HCT116 (cell line): ENCODE measurements at regions not wholly inside any gene's neighbourhood (a gene's known extent, or its start where the extent isn't known, plus 50 kb on each side); places are given as distances from the start of the nearest gene placed in this dataset.

Source experiments
- ATAC-seq: fragments of 200-7000 bp; cut with Tn5 transposase; 2 replicates; pipeline ENCODE4 v1.9.1; 2020; ENCODE audit warnings: mild to moderate bottlenecking, moderate library complexity
- BruUV-seq: library from RNA; stranded (reverse); fragments of 400-500 nt; replicated peaks from 2 replicates; lab custom pipeline; 2021; lab: Mats Ljungman, UMichigan
- CTCF ChIA-PET: fragments of 300-600 bp; sonication (Branson Sonifier 250); formaldehyde crosslinking; loops from one replicate; lab custom pipeline; 2021; ENCODE audit warnings: antibody characterized with exemption; lab: Charles Lee
- POLR2A ChIA-PET: fragments of 300-600, 350-600 bp; sonication (Branson Sonifier 250); formaldehyde crosslinking; loops from one replicate; lab custom pipeline; 2021; ENCODE audit warnings: antibody characterized with exemption; lab: Charles Lee
- RAD21 ChIA-PET, 2 experiments: fragments of 300-600 bp; sonication (Branson Sonifier 250); formaldehyde crosslinking; loops; one replicate each; lab custom pipeline; 2023; ENCODE audit warnings: low total read pairs in 2 of 2; ENCODE audit not compliant: uncharacterized antibody in 2 of 2, unreplicated experiment in 2 of 2, low non-redundant PET in 1 of 2; lab: Charles Lee
- DNase-seq: peaks from one replicate; pipeline ENCODE4 v3.0.0-alpha.2; 2010; ENCODE audit warnings: low read depth, low spot score
- H2AFZ ChIP-seq: fragments of 200-600 bp; shearing (Covaris generic), sonication (generic); 2 replicates; pipeline ENCODE4 v1.6.1; 2017; ENCODE audit warnings: low read depth, mixed run types, mixed read lengths, antibody characterized with exemption, low read length; ENCODE audit not compliant: poor library complexity, severe bottlenecking
- H3K27ac ChIP-seq: 2 replicates; pipeline ENCODE4 v1.5.1; 2012; ENCODE audit warnings: low read depth, low read length
- H3K27me3 ChIP-seq: fragments of 200-600 bp; sonication (generic); 2 replicates; pipeline ENCODE4 v1.6.1; 2016; ENCODE audit warnings: mixed run types, low read length, mixed read lengths; ENCODE audit not compliant: insufficient read depth
- H3K36me3 ChIP-seq, 2 experiments: fragments of 200-500 bp in 1 of 2; fragments of 200-600 bp in 1 of 2; sonication (Bioruptor generic) in 1 of 2; sonication (generic) in 1 of 2; 2 replicates each; pipeline versions ENCODE4 v1.5.1 to v1.6.1; 2014 to 2016; ENCODE audit warnings: low read length in 2 of 2, inconsistent platforms in 1 of 2, mixed read lengths in 1 of 2, mixed run types in 1 of 2; ENCODE audit not compliant: insufficient read depth in 2 of 2, control insufficient read depth in 1 of 2
- H3K4me1 ChIP-seq, 2 experiments: fragments of 200-600 bp in 1 of 2; sonication (generic) in 1 of 2; 2 replicates each; pipeline versions ENCODE4 v1.5.1 to v1.6.1; 2012 to 2017; ENCODE audit warnings: low read length in 2 of 2, inconsistent platforms in 1 of 2, mild to moderate bottlenecking in 1 of 2, mixed read lengths in 1 of 2, mixed run types in 1 of 2, moderate library complexity in 1 of 2; ENCODE audit not compliant: insufficient read depth in 2 of 2, control insufficient read depth in 1 of 2
- H3K4me2 ChIP-seq: fragments of 200-600 bp; sonication (generic); 2 replicates; pipeline ENCODE4 v1.6.1; 2017; ENCODE audit warnings: mixed run types, low read length, mixed read lengths
- H3K4me3 ChIP-seq, 2 experiments: fragments of 200-600 bp in 1 of 2; sonication (generic) in 1 of 2; replicated peaks in 1 of 2; 2 replicates each; pipeline ENCODE4 v1.5.1; 2011 to 2016; ENCODE audit warnings: low read length in 2 of 2, control low read depth in 1 of 2, low read depth in 1 of 2, mild to moderate bottlenecking in 1 of 2, mixed read lengths in 1 of 2, mixed run types in 1 of 2
- H3K79me2 ChIP-seq: fragments of 200-600 bp; sonication (generic); 2 replicates; pipeline ENCODE4 v1.6.1; 2017; ENCODE audit warnings: mild to moderate bottlenecking, mixed run types, low read length, moderate library complexity, mixed read lengths; ENCODE audit not compliant: insufficient read depth
- H3K9ac ChIP-seq: fragments of 200-600 bp; sonication (generic); 2 replicates; pipeline ENCODE4 v1.6.1; 2016; ENCODE audit warnings: low read length, mixed read lengths
- H3K9me2 ChIP-seq: fragments of 200-600 bp; sonication (generic), shearing (Covaris generic); 2 replicates; pipeline ENCODE4 v1.6.1; 2017; ENCODE audit warnings: mixed run types, mild to moderate bottlenecking, moderate library complexity; ENCODE audit not compliant: insufficient read depth
- H3K9me3 ChIP-seq, 2 experiments: fragments of 200-500 bp in 1 of 2; fragments of 200-600 bp in 1 of 2; sonication (Bioruptor generic) in 1 of 2; sonication (generic) in 1 of 2; 2 replicates each; pipeline ENCODE4 v1.6.1; 2014 to 2017; ENCODE audit warnings: low read length in 2 of 2, mixed read lengths in 2 of 2, inconsistent platforms in 1 of 2, low read depth in 1 of 2, mild to moderate bottlenecking in 1 of 2, mixed run types in 1 of 2, moderate library complexity in 1 of 2; ENCODE audit not compliant: control insufficient read depth in 1 of 2, insufficient read depth in 1 of 2
- H4K20me1 ChIP-seq: fragments of 200-600 bp; sonication (generic), shearing (Covaris generic); 2 replicates; pipeline ENCODE4 v1.6.1; 2017; ENCODE audit warnings: mixed run types, mild to moderate bottlenecking, moderate library complexity; ENCODE audit not compliant: insufficient read depth
- CBX3 ChIP-seq: IDR thresholded peaks from 2 replicates; pipeline ENCODE4 v1.6.1; 2012; ENCODE audit warnings: low read depth
- CEBPB ChIP-seq: IDR thresholded peaks from 2 replicates; pipeline ENCODE4 v1.6.1; 2012; ENCODE audit warnings: low read depth
- EZH2 ChIP-seq: fragments of 200-600 bp; sonication (generic); IDR thresholded peaks from 2 replicates; pipeline ENCODE4 v1.6.1; 2017; ENCODE audit warnings: antibody characterized with exemption, mixed run types
- EZH2phosphoT487 ChIP-seq: fragments of 200-600 bp; IDR thresholded peaks from 2 replicates; pipeline ENCODE4 v1.6.1; 2018; ENCODE audit warnings: antibody characterized with exemption, borderline replicate concordance
- JUND ChIP-seq: IDR thresholded peaks from 2 replicates; pipeline ENCODE4 v1.6.1; 2012
- POLR2A ChIP-seq: IDR thresholded peaks from 2 replicates; pipeline ENCODE4 v1.7.0; 2011; ENCODE audit warnings: borderline replicate concordance; ENCODE audit not compliant: insufficient read depth, insufficient read length; ENCODE audit errors: extremely low read depth
- SIN3A ChIP-seq: IDR thresholded peaks from 2 replicates; pipeline ENCODE4 v1.6.1; 2012; ENCODE audit warnings: low read depth
- SP1 ChIP-seq: IDR thresholded peaks from 2 replicates; pipeline ENCODE4 v1.6.1; 2012; ENCODE audit warnings: low read depth
- SRF ChIP-seq: IDR thresholded peaks from 2 replicates; pipeline ENCODE4 v1.6.1; 2012; ENCODE audit warnings: low read depth
- YY1 ChIP-seq: IDR thresholded peaks from 2 replicates; pipeline ENCODE4 v1.6.1; 2011; ENCODE audit warnings: low read length, low read depth, moderate library complexity, mild to moderate bottlenecking; ENCODE audit not compliant: insufficient replicate concordance; ENCODE audit errors: extremely low read depth
- ZFX ChIP-seq: fragments of 450-650 bp; IDR thresholded peaks from 2 replicates; pipeline ENCODE4 v1.6.1; 2017
- ZNF274 ChIP-seq: fragments of 200-500 bp; sonication (Bioruptor generic); IDR thresholded peaks from 2 replicates; pipeline ENCODE4 v1.6.1; 2014; ENCODE audit warnings: mild to moderate bottlenecking, low read depth, low read length, inconsistent platforms
- intact Hi-C: fragments of 100-400 bp; cut with micrococcal nuclease; formaldehyde crosslinking; loops from 2 replicates; pipeline ENCODE4 v1.10.0; 2022
- TF ChIP-seq, protein P1 (sequence below): IDR thresholded peaks from 2 replicates; pipeline ENCODE4 v1.6.1; 2012
- TF ChIP-seq, protein P2 (sequence below): IDR thresholded peaks from 2 replicates; pipeline ENCODE4 v1.6.1; 2011; ENCODE audit warnings: mild to moderate bottlenecking, low read length, moderate library complexity; ENCODE audit not compliant: insufficient replicate concordance; ENCODE audit errors: extremely low read depth
- TF ChIP-seq, protein P3 (sequence below): IDR thresholded peaks from 2 replicates; pipeline ENCODE4 v1.6.1; 2012; ENCODE audit warnings: low read depth
- TF ChIP-seq, protein P4 (sequence below): IDR thresholded peaks from 2 replicates; pipeline ENCODE4 v1.6.1; 2012

DNA sequence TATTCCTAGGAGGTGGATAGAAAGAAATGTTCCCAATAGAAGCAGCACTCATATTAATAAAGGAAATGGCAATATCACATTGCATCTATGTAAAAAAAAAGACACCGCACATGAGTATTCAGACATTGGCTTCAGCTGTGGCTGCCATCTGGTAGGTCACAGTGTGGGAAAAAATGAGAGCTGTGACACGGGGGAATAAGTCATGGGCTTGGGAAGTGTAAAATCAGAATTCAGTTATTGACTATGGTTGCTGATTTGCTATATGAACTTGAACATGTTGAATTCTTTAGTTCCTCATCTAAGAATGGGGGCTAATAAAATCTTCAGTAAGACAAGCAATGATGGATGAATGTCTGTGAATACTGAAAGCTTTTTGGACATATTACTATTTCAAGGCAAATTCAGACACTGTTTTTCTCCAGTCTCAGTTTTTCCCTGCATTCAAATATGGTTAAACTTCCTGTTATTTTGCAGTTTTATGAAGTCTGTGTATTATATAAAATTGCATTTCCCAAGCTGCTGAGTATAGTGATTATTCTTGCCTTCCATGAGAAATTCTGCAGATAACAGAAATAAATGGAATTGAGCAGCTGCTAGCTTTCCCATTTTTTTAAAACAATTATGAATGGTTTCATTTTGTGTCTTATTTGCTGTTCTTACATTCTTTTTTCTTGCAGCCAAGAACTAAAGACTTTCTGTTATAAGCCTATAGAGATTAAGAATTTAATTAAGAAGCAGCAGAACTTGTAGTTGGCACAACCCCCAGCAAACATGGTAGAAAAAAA lies 221.0 kb downstream of the ANKRD50 start:
- CTCF ChIA-PET, result no interaction called here
- Histone ChIP-seq H3K9me3 (no peaks in the 10 kb centered on the region), H3K27me3 (no peaks in the 10 kb centered on the region), H3K4me2 (no peak overlapping the region), H3K9me2 (no peaks in the 10 kb centered on the region), H2AFZ (no peak overlapping the region), H3K4me1 (no peaks in the 10 kb centered on the region), H3K4me3 (no peak overlapping the region), H3K36me3 (no peaks in the 10 kb centered on the region), H3K27ac (no peak overlapping the region), H4K20me1 (no peaks in the 10 kb centered on the region), H3K79me2 (no peaks in the 10 kb centered on the region), H3K9ac (no peak overlapping the region)
- no peak for DNase-seq
- POLR2A ChIA-PET, result no interaction called here
- intact Hi-C loops, result no loop called here
- BruUV-seq, result no TSS peak
- RAD21 ChIA-PET, result no interaction called here
- ATAC-seq, result no peak
- TF ChIP-seq, protein P1, sequence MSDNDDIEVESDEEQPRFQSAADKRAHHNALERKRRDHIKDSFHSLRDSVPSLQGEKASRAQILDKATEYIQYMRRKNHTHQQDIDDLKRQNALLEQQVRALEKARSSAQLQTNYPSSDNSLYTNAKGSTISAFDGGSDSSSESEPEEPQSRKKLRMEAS, result no peak
- TF ChIP-seq ZFX, result no peak
- no peak for TF ChIP-seq SRF
- no peak for TF ChIP-seq YY1

DNA sequence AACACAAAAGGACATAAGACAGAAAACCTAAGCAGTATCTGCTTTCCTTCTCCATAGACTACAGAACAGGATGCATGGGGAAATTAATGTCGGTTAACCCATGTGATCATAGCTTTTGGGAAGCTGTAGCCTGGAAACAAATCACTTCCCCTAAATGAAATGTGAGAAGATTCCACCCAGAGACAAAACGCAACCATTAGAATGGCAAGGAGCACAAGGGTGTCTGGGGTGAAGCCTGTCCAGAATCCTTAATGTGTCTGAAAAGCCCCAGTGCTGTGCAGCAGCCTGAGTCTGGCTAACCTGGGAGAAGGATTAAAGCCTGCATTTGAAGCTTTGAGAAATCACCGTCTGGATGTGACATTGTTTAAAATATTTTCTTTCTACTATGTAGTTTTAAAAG lies 213.3 kb downstream of the ANKRD50 start:
- POLR2A ChIA-PET, result no interaction called here
- intact Hi-C loops, result no loop called here
- H3K4me2 ChIP-seq, result no peak overlapping the region
- no peaks in the 10 kb centered on the region for H3K9me3 ChIP-seq
- no peaks in the 10 kb centered on the region for H3K9me2 ChIP-seq
- CTCF ChIA-PET, result no interaction called here
- H4K20me1 ChIP-seq, result no peaks in the 10 kb centered on the region
- H3K4me3 ChIP-seq, result no peak overlapping the region
- no peaks in the 10 kb centered on the region for H3K36me3 ChIP-seq
- ATAC-seq, result no peak
- no peaks in the 10 kb centered on the region for H3K27me3 ChIP-seq
- BruUV-seq, result no TSS peak
- no peak overlapping the region for H3K27ac ChIP-seq
- no peak overlapping the region for H2AFZ ChIP-seq
- RAD21 ChIA-PET, result no interaction called here
- no peaks in the 10 kb centered on the region for H3K4me1 ChIP-seq
- DNase-seq, result no peak
- H3K79me2 ChIP-seq, result no peaks in the 10 kb centered on the region
- H3K9ac ChIP-seq, result no peak overlapping the region
- no peak for TF ChIP-seq ZFX
- TF ChIP-seq, protein P2, sequence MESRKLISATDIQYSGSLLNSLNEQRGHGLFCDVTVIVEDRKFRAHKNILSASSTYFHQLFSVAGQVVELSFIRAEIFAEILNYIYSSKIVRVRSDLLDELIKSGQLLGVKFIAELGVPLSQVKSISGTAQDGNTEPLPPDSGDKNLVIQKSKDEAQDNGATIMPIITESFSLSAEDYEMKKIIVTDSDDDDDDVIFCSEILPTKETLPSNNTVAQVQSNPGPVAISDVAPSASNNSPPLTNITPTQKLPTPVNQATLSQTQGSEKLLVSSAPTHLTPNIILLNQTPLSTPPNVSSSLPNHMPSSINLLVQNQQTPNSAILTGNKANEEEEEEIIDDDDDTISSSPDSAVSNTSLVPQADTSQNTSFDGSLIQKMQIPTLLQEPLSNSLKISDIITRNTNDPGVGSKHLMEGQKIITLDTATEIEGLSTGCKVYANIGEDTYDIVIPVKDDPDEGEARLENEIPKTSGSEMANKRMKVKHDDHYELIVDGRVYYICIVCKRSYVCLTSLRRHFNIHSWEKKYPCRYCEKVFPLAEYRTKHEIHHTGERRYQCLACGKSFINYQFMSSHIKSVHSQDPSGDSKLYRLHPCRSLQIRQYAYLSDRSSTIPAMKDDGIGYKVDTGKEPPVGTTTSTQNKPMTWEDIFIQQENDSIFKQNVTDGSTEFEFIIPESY, result no peak
- no peak for TF ChIP-seq CBX3
- no peak for TF ChIP-seq EZH2
- no peak for TF ChIP-seq CEBPB
- TF ChIP-seq, protein P3, sequence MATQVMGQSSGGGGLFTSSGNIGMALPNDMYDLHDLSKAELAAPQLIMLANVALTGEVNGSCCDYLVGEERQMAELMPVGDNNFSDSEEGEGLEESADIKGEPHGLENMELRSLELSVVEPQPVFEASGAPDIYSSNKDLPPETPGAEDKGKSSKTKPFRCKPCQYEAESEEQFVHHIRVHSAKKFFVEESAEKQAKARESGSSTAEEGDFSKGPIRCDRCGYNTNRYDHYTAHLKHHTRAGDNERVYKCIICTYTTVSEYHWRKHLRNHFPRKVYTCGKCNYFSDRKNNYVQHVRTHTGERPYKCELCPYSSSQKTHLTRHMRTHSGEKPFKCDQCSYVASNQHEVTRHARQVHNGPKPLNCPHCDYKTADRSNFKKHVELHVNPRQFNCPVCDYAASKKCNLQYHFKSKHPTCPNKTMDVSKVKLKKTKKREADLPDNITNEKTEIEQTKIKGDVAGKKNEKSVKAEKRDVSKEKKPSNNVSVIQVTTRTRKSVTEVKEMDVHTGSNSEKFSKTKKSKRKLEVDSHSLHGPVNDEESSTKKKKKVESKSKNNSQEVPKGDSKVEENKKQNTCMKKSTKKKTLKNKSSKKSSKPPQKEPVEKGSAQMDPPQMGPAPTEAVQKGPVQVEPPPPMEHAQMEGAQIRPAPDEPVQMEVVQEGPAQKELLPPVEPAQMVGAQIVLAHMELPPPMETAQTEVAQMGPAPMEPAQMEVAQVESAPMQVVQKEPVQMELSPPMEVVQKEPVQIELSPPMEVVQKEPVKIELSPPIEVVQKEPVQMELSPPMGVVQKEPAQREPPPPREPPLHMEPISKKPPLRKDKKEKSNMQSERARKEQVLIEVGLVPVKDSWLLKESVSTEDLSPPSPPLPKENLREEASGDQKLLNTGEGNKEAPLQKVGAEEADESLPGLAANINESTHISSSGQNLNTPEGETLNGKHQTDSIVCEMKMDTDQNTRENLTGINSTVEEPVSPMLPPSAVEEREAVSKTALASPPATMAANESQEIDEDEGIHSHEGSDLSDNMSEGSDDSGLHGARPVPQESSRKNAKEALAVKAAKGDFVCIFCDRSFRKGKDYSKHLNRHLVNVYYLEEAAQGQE, result no peak
- no peak for TF ChIP-seq POLR2A
- TF ChIP-seq ZNF274, result no peak
- TF ChIP-seq SP1, result no peak
- no peak for TF ChIP-seq SIN3A
- TF ChIP-seq EZH2phosphoT487, result no peak
- TF ChIP-seq JUND, result no peak
- TF ChIP-seq, protein P4, sequence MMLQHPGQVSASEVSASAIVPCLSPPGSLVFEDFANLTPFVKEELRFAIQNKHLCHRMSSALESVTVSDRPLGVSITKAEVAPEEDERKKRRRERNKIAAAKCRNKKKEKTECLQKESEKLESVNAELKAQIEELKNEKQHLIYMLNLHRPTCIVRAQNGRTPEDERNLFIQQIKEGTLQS, result no peak
- TF ChIP-seq YY1, result no peak
